ENCODE measurements at regions not wholly inside any gene's neighbourhood (a gene's known extent, or its start where the extent isn't known, plus 50 kb on each side); places are given as distances from the start of the nearest gene placed in this dataset.

GRCh38 chr5:105371169-105371568 lies 1808.6 kb upstream of the NUDT12 start:
- no peak overlapping the region for H3K4me3 Mint-ChIP-seq
- no peaks in the 10 kb centered on the region for H3K36me3 Mint-ChIP-seq (ENCODE audit: low read depth)
- H3K9me3 Mint-ChIP-seq = peaks cover 2% of the 10 kb centered on the region
- no peak overlapping the region for H3K27ac Mint-ChIP-seq
- Histone ChIP-seq H3K4me3 (ENCODE audit: low read length) (no peak overlapping the region), H3K4me1 (ENCODE audit: control insufficient read depth, insufficient read depth, low read length) (no peaks in the 10 kb centered on the region), H3K36me3 (ENCODE audit: control insufficient read depth, insufficient read depth, low read length) (no peaks in the 10 kb centered on the region), H3K9me3 (ENCODE audit: control insufficient read depth, low read length) (no peaks in the 10 kb centered on the region), H3K27me3 (ENCODE audit: control insufficient read depth, insufficient read depth, low read length, poor library complexity, severe bottlenecking) (no peaks in the 10 kb centered on the region), H3K27ac (ENCODE audit: low read depth, low read length) (no peak overlapping the region), H3K9ac (ENCODE audit: extremely low read depth, low read length, poor library complexity, severe bottlenecking) (no peak overlapping the region)
- TF ChIP-seq CTCF (conservative IDR thresholded peaks at IDR 0.05) = no peak
- 65 to 75% methylated on average over 2 of the region's 2 CpGs for WGBS, 2 experiments (ENCODE audit: insufficient coverage in 1 of 2, insufficient read length in 1 of 2)
- H3K27me3 Mint-ChIP-seq (ENCODE audit: insufficient read depth) = no peaks in the 10 kb centered on the region
- no peak for DNase-seq
- H3K4me1 Mint-ChIP-seq = no peaks in the 10 kb centered on the region

- TF ChIP-seq CTCF (conservative IDR thresholded peaks at IDR 0.05) = no peak
- WGBS, 2 experiments (ENCODE audit: insufficient coverage in 1 of 2, insufficient read length in 1 of 2) = 86 to 89% methylated on average over 1 to 5 of the region's 5 CpGs
These were observed 1788.0 kb upstream of the NUDT12 start for GRCh38 chr5:105350486-105351140.

GRCh38 chr5:105331558-105331957 lies 1769.0 kb upstream of the NUDT12 start:
- H3K9me3 ChIP-seq (ENCODE audit: control insufficient read depth, low read length) = no peaks in the 10 kb centered on the region
- no peaks in the 10 kb centered on the region for H3K36me3 ChIP-seq (ENCODE audit: control insufficient read depth, insufficient read depth, low read length)
- DNase-seq = no peak
- no peaks in the 10 kb centered on the region for H3K4me1 ChIP-seq (ENCODE audit: control insufficient read depth, insufficient read depth, low read length)
- no peaks in the 10 kb centered on the region for H3K4me1 Mint-ChIP-seq
- no peak overlapping the region for H3K27ac Mint-ChIP-seq
- no peak overlapping the region for H3K27ac ChIP-seq (ENCODE audit: low read depth, low read length)
- peaks cover 5% of the 10 kb centered on the region for H3K9me3 Mint-ChIP-seq
- no peaks in the 10 kb centered on the region for H3K36me3 Mint-ChIP-seq (ENCODE audit: low read depth)
- no CpG with 5 or more reads among the region's 3 CpGs for WGBS, 2 experiments (ENCODE audit: insufficient coverage in 1 of 2, insufficient read length in 1 of 2)
- H3K4me3 Mint-ChIP-seq = no peak overlapping the region
- H3K4me3 ChIP-seq (ENCODE audit: low read length) = no peak overlapping the region
- H3K27me3 Mint-ChIP-seq (ENCODE audit: insufficient read depth) = no peaks in the 10 kb centered on the region
- no peaks in the 10 kb centered on the region for H3K27me3 ChIP-seq (ENCODE audit: control insufficient read depth, insufficient read depth, low read length, poor library complexity, severe bottlenecking)
- TF ChIP-seq CTCF (conservative IDR thresholded peaks at IDR 0.05) = no peak
- no peak overlapping the region for H3K9ac ChIP-seq (ENCODE audit: extremely low read depth, low read length, poor library complexity, severe bottlenecking)

More at GRCh38 chr5:105350486-105351140, 1788.0 kb upstream of the NUDT12 start:
- no peak overlapping the region for H3K9ac ChIP-seq (ENCODE audit: extremely low read depth, low read length, poor library complexity, severe bottlenecking)
- no peaks in the 10 kb centered on the region for H3K4me1 ChIP-seq (ENCODE audit: control insufficient read depth, insufficient read depth, low read length)
- H3K9me3 ChIP-seq (ENCODE audit: control insufficient read depth, low read length) = no peaks in the 10 kb centered on the region
- Mint-ChIP-seq H3K9me3 (peaks cover under 1% of the 10 kb centered on the region), H3K27me3 (ENCODE audit: insufficient read depth) (no peaks in the 10 kb centered on the region), H3K4me3 (no peak overlapping the region), H3K27ac (no peak overlapping the region), H3K36me3 (ENCODE audit: low read depth) (peaks cover under 1% of the 10 kb centered on the region), H3K4me1 (no peaks in the 10 kb centered on the region)
- DNase-seq = no peak
- H3K27ac ChIP-seq (ENCODE audit: low read depth, low read length) = no peak overlapping the region
- H3K4me3 ChIP-seq (ENCODE audit: low read length) = no peak overlapping the region
- H3K36me3 ChIP-seq (ENCODE audit: control insufficient read depth, insufficient read depth, low read length) = no peaks in the 10 kb centered on the region
- no peaks in the 10 kb centered on the region for H3K27me3 ChIP-seq (ENCODE audit: control insufficient read depth, insufficient read depth, low read length, poor library complexity, severe bottlenecking)

All from endodermal cell (in vitro differentiated cells).